Sigmoid colon (tissue), 4 donors: ENCODE measurements at regions not wholly inside any gene's neighbourhood (a gene's known extent, or its start where the extent isn't known, plus 50 kb on each side); places are given as distances from the start of the nearest gene placed in this dataset.

ENCODE experiments used
- CTCF ChIP-seq, 4 experiments: fragments of 450-650 bp in 3 of 4; fragments of 200-600 bp in 1 of 4; IDR thresholded peaks; one replicate each; pipeline ENCODE4 v1.5.1; 2016 to 2019; ENCODE audit warnings: antibody characterized with exemption in 4 of 4, mild to moderate bottlenecking in 3 of 4, moderate library complexity in 2 of 4
- EP300 ChIP-seq, 4 donors: sonication (generic); formaldehyde crosslinking; IDR thresholded peaks; one replicate each; pipeline ENCODE4 v1.6.1; 2017; ENCODE audit warnings: antibody characterized with exemption in 4 of 4

GRCh38 chr6:21845018-21845417, 251.5 kb downstream of the SOX4 start:
- no peak for TF ChIP-seq CTCF (IDR thresholded peaks at IDR 0.05)
- TF ChIP-seq EP300 (IDR thresholded peaks at IDR 0.05) = no peak
